ENCODE measurements at regions not wholly inside any gene's neighbourhood (a gene's known extent, or its start where the extent isn't known, plus 50 kb on each side); places are given as distances from the start of the nearest gene placed in this dataset.

- H3K4me3 ChIP-seq (ENCODE audit: low read length): no peak overlapping the region
- no peak for TF ChIP-seq CTCF (conservative IDR thresholded peaks at IDR 0.05; ENCODE audit: low read length)
- no peak for DNase-seq (ENCODE audit: low read depth)
Observed at GRCh38 chr5:3844266-3844665, 248.6 kb downstream of the IRX1 start.

- DNase-seq (ENCODE audit: low read depth): no peak
- no peak overlapping the region for H3K4me3 ChIP-seq (ENCODE audit: low read length)
Observed at GRCh38 chr5:3845230-3845629, 249.6 kb downstream of the IRX1 start.

GRCh38 chr5:3852161-3852916 lies 256.7 kb downstream of the IRX1 start:
- TF ChIP-seq CTCF (conservative IDR thresholded peaks at IDR 0.05; ENCODE audit: low read length): no peak
- no peak for DNase-seq (ENCODE audit: low read depth)
- H3K4me3 ChIP-seq (ENCODE audit: low read length): no peak overlapping the region

More at GRCh38 chr5:3845230-3845629, 249.6 kb downstream of the IRX1 start:
- no peak for TF ChIP-seq CTCF (conservative IDR thresholded peaks at IDR 0.05; ENCODE audit: low read length)

- DNase-seq (ENCODE audit: low read depth): no peak
- TF ChIP-seq CTCF (conservative IDR thresholded peaks at IDR 0.05; ENCODE audit: low read length): no peak
- no peak overlapping the region for H3K4me3 ChIP-seq (ENCODE audit: low read length)
Observed at GRCh38 chr5:3853362-3853761, 257.7 kb downstream of the IRX1 start.

- DNase-seq (ENCODE audit: low read depth): no peak
Observed at GRCh38 chr5:3854188-3854821, 258.7 kb downstream of the IRX1 start.

GRCh38 chr5:3856036-3856435 lies 260.4 kb downstream of the IRX1 start:
- TF ChIP-seq CTCF (conservative IDR thresholded peaks at IDR 0.05; ENCODE audit: low read length): no peak
- DNase-seq (ENCODE audit: low read depth): no peak
- no peak overlapping the region for H3K4me3 ChIP-seq (ENCODE audit: low read length)

More at GRCh38 chr5:3854188-3854821, 258.7 kb downstream of the IRX1 start:
- no peak overlapping the region for H3K4me3 ChIP-seq (ENCODE audit: low read length)
- no peak for TF ChIP-seq CTCF (conservative IDR thresholded peaks at IDR 0.05; ENCODE audit: low read length)

- no peak overlapping the region for H3K4me3 ChIP-seq (ENCODE audit: low read length)
- DNase-seq (ENCODE audit: low read depth): no peak
- TF ChIP-seq CTCF (conservative IDR thresholded peaks at IDR 0.05; ENCODE audit: low read length): no peak
Observed at GRCh38 chr5:3858524-3858923, 262.9 kb downstream of the IRX1 start.

Measured in AG10803 (cell line).